HUES64 (cell line): ENCODE measurements at regions not wholly inside any gene's neighbourhood (a gene's known extent, or its start where the extent isn't known, plus 50 kb on each side); places are given as distances from the start of the nearest gene placed in this dataset.

Source experiments
- H3K27ac ChIP-seq: 2 replicates; pipeline ENCODE4 v1.7.0; 2013; ENCODE audit warnings: low read depth, low read length, inconsistent platforms
- H3K27me3 ChIP-seq: 2 replicates; pipeline ENCODE4 v1.6.1; 2013; ENCODE audit warnings: mild to moderate bottlenecking, low read length; ENCODE audit not compliant: insufficient read depth
- H3K36me3 ChIP-seq: 2 replicates; pipeline ENCODE4 v1.6.1; 2013; ENCODE audit warnings: mild to moderate bottlenecking, low read length; ENCODE audit not compliant: insufficient read depth
- H3K4me1 ChIP-seq: 2 replicates; pipeline ENCODE4 v1.6.1; 2013; ENCODE audit warnings: mild to moderate bottlenecking, low read length, moderate library complexity; ENCODE audit not compliant: insufficient read depth
- H3K4me3 ChIP-seq: 2 replicates; pipeline ENCODE4 v1.5.1; 2013; ENCODE audit warnings: mild to moderate bottlenecking, low read length, moderate library complexity
- H3K9ac ChIP-seq: 2 replicates; pipeline ENCODE4 v1.6.1; 2013; ENCODE audit warnings: mild to moderate bottlenecking, low read depth, low read length
- H3K9me3 ChIP-seq: 2 replicates; pipeline ENCODE4 v1.6.1; 2013; ENCODE audit warnings: low read depth, low read length; ENCODE audit not compliant: insufficient read depth
- WGBS: fragments of 150-250, 120-280 bp; methylation state at CpG from one replicate; pipeline ENCODE4 v1.1.7; 2013; ENCODE audit warnings: missing lambda C conversion rate; 5-methylcytosine and 5-hydroxymethylcytosine counted together

GRCh38 chr1:34688006-34688741, 66.7 kb upstream of the GJB5 start:
- Histone ChIP-seq H3K9me3 (no peaks in the 10 kb centered on the region), H3K4me1 (peaks cover 13% of the 10 kb centered on the region; the same call in 1 of the 2 replicates), H3K27me3 (no peaks in the 10 kb centered on the region), H3K4me3 (no peak overlapping the region), H3K9ac (no peak overlapping the region), H3K27ac (no peak overlapping the region), H3K36me3 (no peaks in the 10 kb centered on the region)
- WGBS: 90% methylated on average over 7 of the region's 7 CpGs

GRCh38 chr1:34690269-34690668, 64.6 kb upstream of the GJB5 start:
- Histone ChIP-seq H3K36me3 (no peaks in the 10 kb centered on the region), H3K27me3 (no peaks in the 10 kb centered on the region), H3K9ac (no peak overlapping the region), H3K27ac (no peak overlapping the region), H3K4me3 (no peak overlapping the region), H3K9me3 (no peaks in the 10 kb centered on the region), H3K4me1 (no peaks in the 10 kb centered on the region)
- 93% methylated on average over 4 of the region's 4 CpGs for WGBS

GRCh38 chr1:34693081-34693480, 61.8 kb upstream of the GJB5 start:
- H3K27me3 ChIP-seq: no peaks in the 10 kb centered on the region
- 92% methylated on average over 2 of the region's 2 CpGs for WGBS
- H3K9ac ChIP-seq: no peak overlapping the region
- H3K27ac ChIP-seq: no peak overlapping the region
- H3K4me3 ChIP-seq: no peak overlapping the region
- no peaks in the 10 kb centered on the region for H3K36me3 ChIP-seq
- no peaks in the 10 kb centered on the region for H3K4me1 ChIP-seq
- no peaks in the 10 kb centered on the region for H3K9me3 ChIP-seq

- no peak overlapping the region for H3K27ac ChIP-seq
- H3K9me3 ChIP-seq: no peaks in the 10 kb centered on the region
- no peaks in the 10 kb centered on the region for H3K27me3 ChIP-seq
- no peak overlapping the region for H3K9ac ChIP-seq
- H3K4me1 ChIP-seq: no peaks in the 10 kb centered on the region
- WGBS: 80% methylated on average over 3 of the region's 3 CpGs
- no peaks in the 10 kb centered on the region for H3K36me3 ChIP-seq
- no peak overlapping the region for H3K4me3 ChIP-seq
Measured at GRCh38 chr1:34694383-34694782, 60.5 kb upstream of the GJB5 start.

- no peak overlapping the region for H3K4me3 ChIP-seq
- H3K36me3 ChIP-seq: no peaks in the 10 kb centered on the region
- no peaks in the 10 kb centered on the region for H3K9me3 ChIP-seq
- no peaks in the 10 kb centered on the region for H3K4me1 ChIP-seq
- WGBS: 93% methylated on average over 7 of the region's 7 CpGs
- no peak overlapping the region for H3K9ac ChIP-seq
- H3K27ac ChIP-seq: no peak overlapping the region
- H3K27me3 ChIP-seq: no peaks in the 10 kb centered on the region
Measured at GRCh38 chr1:34695580-34695979, 59.3 kb upstream of the GJB5 start.

- Histone ChIP-seq H3K27ac (no peak overlapping the region), H3K4me3 (no peak overlapping the region), H3K27me3 (no peaks in the 10 kb centered on the region), H3K9ac (no peak overlapping the region), H3K36me3 (no peaks in the 10 kb centered on the region), H3K9me3 (no peaks in the 10 kb centered on the region), H3K4me1 (no peaks in the 10 kb centered on the region)
- WGBS: 90% methylated on average over 2 of the region's 2 CpGs
Measured at GRCh38 chr1:34696230-34696629, 58.6 kb upstream of the GJB5 start.

- WGBS: 77% methylated on average over 5 of the region's 5 CpGs
- Histone ChIP-seq H3K36me3 (no peaks in the 10 kb centered on the region), H3K4me1 (no peaks in the 10 kb centered on the region), H3K27ac (no peak overlapping the region), H3K9me3 (no peaks in the 10 kb centered on the region), H3K9ac (no peak overlapping the region), H3K4me3 (no peak overlapping the region), H3K27me3 (no peaks in the 10 kb centered on the region)
Measured at GRCh38 chr1:34696981-34697380, 57.9 kb upstream of the GJB5 start.

GRCh38 chr1:34697818-34698217, 57.0 kb upstream of the GJB5 start:
- Histone ChIP-seq H3K4me1 (no peaks in the 10 kb centered on the region), H3K27ac (no peak overlapping the region), H3K9me3 (no peaks in the 10 kb centered on the region), H3K36me3 (no peaks in the 10 kb centered on the region), H3K4me3 (no peak overlapping the region), H3K9ac (no peak overlapping the region), H3K27me3 (no peaks in the 10 kb centered on the region)
- 79% methylated on average over 4 of the region's 4 CpGs for WGBS

- peaks cover 9% of the 10 kb centered on the region; the same call in 1 of the 2 replicates for H3K27me3 ChIP-seq
- H3K9me3 ChIP-seq: no peaks in the 10 kb centered on the region
- 91% methylated on average over 5 of the region's 5 CpGs for WGBS
Measured at GRCh38 chr1:34701326-34702060, 53.4 kb upstream of the GJB5 start.

More at GRCh38 chr1:34701326-34702060, 53.4 kb upstream of the GJB5 start:
- Histone ChIP-seq H3K4me3 (no peak overlapping the region), H3K27ac (no peak overlapping the region), H3K4me1 (no peaks in the 10 kb centered on the region), H3K36me3 (no peaks in the 10 kb centered on the region), H3K9ac (no peak overlapping the region)
